Fibroblast of lung (primary cell): ENCODE measurements at regions not wholly inside any gene's neighbourhood (a gene's known extent, or its start where the extent isn't known, plus 50 kb on each side); places are given as distances from the start of the nearest gene placed in this dataset.

ENCODE experiments used
- DNase-seq, 2 donors: peaks; one replicate each; pipeline versions ENCODE4 v3.0.0 to v3.0.0-alpha.2; 2010; ENCODE audit warnings: low read depth in 2 of 2
- H2AFZ ChIP-seq: 2 replicates; pipeline ENCODE4 v1.5.1; 2012; ENCODE audit warnings: low read length, control low read depth, inconsistent platforms
- H3K27ac ChIP-seq: 2 replicates; pipeline ENCODE4 v1.5.1; 2011; ENCODE audit warnings: low read length, control low read depth; ENCODE audit not compliant: insufficient read depth
- H3K27me3 ChIP-seq: 2 replicates; pipeline ENCODE4 v1.5.1; 2011; ENCODE audit warnings: mild to moderate bottlenecking, low read length; ENCODE audit not compliant: control insufficient read depth, insufficient read depth
- H3K36me3 ChIP-seq: 2 replicates; pipeline ENCODE4 v1.5.1; 2011; ENCODE audit warnings: low read length; ENCODE audit not compliant: control insufficient read depth, insufficient read depth
- H3K4me1 ChIP-seq: 2 replicates; pipeline ENCODE4 v1.5.1; 2011; ENCODE audit warnings: low read length; ENCODE audit not compliant: control insufficient read depth, insufficient read depth; ENCODE audit errors: extremely low read depth
- H3K4me2 ChIP-seq: 2 replicates; pipeline ENCODE4 v1.5.1; 2011; ENCODE audit warnings: low read length, control low read depth; ENCODE audit not compliant: insufficient read depth; ENCODE audit errors: extremely low read depth
- H3K4me3 ChIP-seq, 4 experiments: fragments of 200-600 bp in 1 of 4; sonication (generic) in 1 of 4; replicated peaks in 1 of 4; 2 replicates each; pipeline ENCODE4 v1.5.1; 2011 to 2016; ENCODE audit warnings: low read length in 4 of 4, low read depth in 3 of 4, mild to moderate bottlenecking in 3 of 4, control low read depth in 2 of 4, inconsistent platforms in 1 of 4, mixed read lengths in 1 of 4; ENCODE audit not compliant: insufficient read depth in 1 of 4; ENCODE audit errors: control extremely low read depth in 1 of 4
- H3K79me2 ChIP-seq: 2 replicates; pipeline ENCODE4 v1.5.1; 2012; ENCODE audit warnings: mild to moderate bottlenecking, low read length, inconsistent platforms; ENCODE audit not compliant: control insufficient read depth, insufficient read depth
- H3K9ac ChIP-seq: 2 replicates; pipeline ENCODE4 v1.5.1; 2011; ENCODE audit warnings: mild to moderate bottlenecking, low read length, control low read depth; ENCODE audit not compliant: insufficient read depth
- H3K9me3 ChIP-seq: 2 replicates; pipeline ENCODE4 v1.5.1; 2012; ENCODE audit warnings: low read depth, low read length; ENCODE audit not compliant: control insufficient read depth, insufficient read depth
- H4K20me1 ChIP-seq: 2 replicates; pipeline ENCODE4 v1.5.1; 2011; ENCODE audit warnings: low read length; ENCODE audit not compliant: control insufficient read depth, insufficient read depth; ENCODE audit errors: extremely low read depth
- CTCF ChIP-seq, 2 donors: IDR thresholded peaks in 1 of 2; conservative IDR thresholded peaks in 1 of 2; 1 replicate in 1 of 2; 2 replicates in 1 of 2; pipeline ENCODE4 v1.5.1; 2011 to 2012; ENCODE audit warnings: low read length in 2 of 2, control low read depth in 1 of 2, inconsistent platforms in 1 of 2, low read depth in 1 of 2, mild to moderate bottlenecking in 1 of 2
- EZH2 ChIP-seq: IDR thresholded peaks from 2 replicates; pipeline ENCODE4 v1.5.1; 2012; ENCODE audit warnings: low read length, control low read depth, mild to moderate bottlenecking; ENCODE audit errors: missing control alignments

GRCh38 chr11:38182126-38182866 is 1584.3 kb upstream of the RAG2 start:
- no peak for TF ChIP-seq EZH2
- TF ChIP-seq CTCF (conservative IDR thresholded peaks at IDR 0.05 in 1 of 2, IDR thresholded peaks at IDR 0.05 in 1 of 2; ENCODE audit: low read depth in 1 of 2, low read length in 2 of 2) = no peak
- Histone ChIP-seq H3K4me1 (no peaks in the 10 kb centered on the region), H2AFZ (no peak overlapping the region), H3K27me3 (no peaks in the 10 kb centered on the region), H3K79me2 (no peaks in the 10 kb centered on the region), H3K36me3 (no peaks in the 10 kb centered on the region), H3K4me2 (no peak overlapping the region), H3K4me3 (no peak overlapping the region), H3K27ac (no peak overlapping the region), H3K9me3 (no peaks in the 10 kb centered on the region), H3K9ac (no peak overlapping the region), H4K20me1 (no peaks in the 10 kb centered on the region)
- DNase-seq = peak; percentile 13 to 59

GRCh38 chr11:38176686-38177322 is 1578.8 kb upstream of the RAG2 start:
- Histone ChIP-seq H3K27me3 (no peaks in the 10 kb centered on the region), H4K20me1 (no peaks in the 10 kb centered on the region), H3K79me2 (no peaks in the 10 kb centered on the region), H2AFZ (no peak overlapping the region), H3K9ac (no peak overlapping the region), H3K4me3 (no peak overlapping the region), H3K9me3 (no peaks in the 10 kb centered on the region), H3K27ac (no peak overlapping the region), H3K4me1 (no peaks in the 10 kb centered on the region), H3K4me2 (no peak overlapping the region), H3K36me3 (no peaks in the 10 kb centered on the region)
- TF ChIP-seq CTCF (conservative IDR thresholded peaks at IDR 0.05 in 1 of 2, IDR thresholded peaks at IDR 0.05 in 1 of 2; ENCODE audit: low read depth in 1 of 2, low read length in 2 of 2) (no peak), EZH2 (no peak)
- no peak for DNase-seq

GRCh38 chr11:38173676-38174075 is 1575.6 kb upstream of the RAG2 start:
- Histone ChIP-seq H4K20me1 (no peaks in the 10 kb centered on the region), H3K4me2 (no peak overlapping the region), H3K4me3 (peak overlapping the region in 1 of 4 experiments; percentile 26), H2AFZ (no peak overlapping the region), H3K9me3 (no peaks in the 10 kb centered on the region), H3K4me1 (no peaks in the 10 kb centered on the region), H3K36me3 (no peaks in the 10 kb centered on the region), H3K27ac (no peak overlapping the region), H3K9ac (no peak overlapping the region), H3K27me3 (no peaks in the 10 kb centered on the region), H3K79me2 (no peaks in the 10 kb centered on the region)
- no peak for TF ChIP-seq EZH2
- TF ChIP-seq CTCF (conservative IDR thresholded peaks at IDR 0.05 in 1 of 2, IDR thresholded peaks at IDR 0.05 in 1 of 2; ENCODE audit: low read depth in 1 of 2, low read length in 2 of 2) = no peak
- DNase-seq = no peak
